ENCODE measurements at regions not wholly inside any gene's neighbourhood (a gene's known extent, or its start where the extent isn't known, plus 50 kb on each side); places are given as distances from the start of the nearest gene placed in this dataset.

- TF ChIP-seq ZNF687 (CRISPR knock-in tag; IDR thresholded peaks at IDR 0.05) (peak; percentile 25; the same call in 1 of the 2 replicates), RAD21 (CRISPR knock-in tag; IDR thresholded peaks at IDR 0.05) (peak; percentile 36), AHR (CRISPR knock-in tag; IDR thresholded peaks at IDR 0.05) (no peak), NR2F6 (IDR thresholded peaks at IDR 0.05) (peak; percentile 65), NR2F6 (CRISPR knock-in tag; IDR thresholded peaks at IDR 0.05) (peak; percentile 54; the same call in 1 of the 2 replicates), GPN1 (CRISPR knock-in tag; IDR thresholded peaks at IDR 0.05; ENCODE audit: borderline replicate concordance) (no peak), ZBTB3 (CRISPR knock-in tag; IDR thresholded peaks at IDR 0.05; ENCODE audit: borderline replicate concordance, low read depth) (no peak), KLF11 (CRISPR knock-in tag; IDR thresholded peaks at IDR 0.05) (no peak), SIN3B (IDR thresholded peaks at IDR 0.05; ENCODE audit: low read length) (no peak), NFE2L2 (IDR thresholded peaks at IDR 0.05; ENCODE audit: low read length) (no peak), STAT6 (CRISPR knock-in tag; IDR thresholded peaks at IDR 0.05; ENCODE audit: borderline replicate concordance) (no peak), ZNF441 (CRISPR knock-in tag; IDR thresholded peaks at IDR 0.05; ENCODE audit: borderline replicate concordance) (no peak), ZNF276 (CRISPR knock-in tag; IDR thresholded peaks at IDR 0.05; ENCODE audit: low read depth) (no peak), ZNF891 (CRISPR knock-in tag; IDR thresholded peaks at IDR 0.05) (no peak), CTCF (CRISPR knock-in tag; IDR thresholded peaks at IDR 0.05) (peak; percentile 62), IRX3 (CRISPR knock-in tag; IDR thresholded peaks at IDR 0.05; ENCODE audit: borderline replicate concordance, low read depth) (no peak), ZNF496 (CRISPR knock-in tag; IDR thresholded peaks at IDR 0.05; ENCODE audit: insufficient replicate concordance) (no peak), ZNF292 (CRISPR knock-in tag; IDR thresholded peaks at IDR 0.05; ENCODE audit: borderline replicate concordance, low read depth) (peak; percentile 45; the same call in 1 of the 2 replicates), ATM (IDR thresholded peaks at IDR 0.05; ENCODE audit: borderline replicate concordance) (no peak), NCOA1 (CRISPR knock-in tag; IDR thresholded peaks at IDR 0.05) (no peak), FOXO1 (CRISPR knock-in tag; IDR thresholded peaks at IDR 0.05) (no peak)
These were observed 65.9 kb upstream of the TNRC6C start (continued) for GRCh38 chr17:77892469-77893143.

Measured in HepG2 (cell line).